ENCODE measurements at regions not wholly inside any gene's neighbourhood (a gene's known extent, or its start where the extent isn't known, plus 50 kb on each side); places are given as distances from the start of the nearest gene placed in this dataset.

DNA sequence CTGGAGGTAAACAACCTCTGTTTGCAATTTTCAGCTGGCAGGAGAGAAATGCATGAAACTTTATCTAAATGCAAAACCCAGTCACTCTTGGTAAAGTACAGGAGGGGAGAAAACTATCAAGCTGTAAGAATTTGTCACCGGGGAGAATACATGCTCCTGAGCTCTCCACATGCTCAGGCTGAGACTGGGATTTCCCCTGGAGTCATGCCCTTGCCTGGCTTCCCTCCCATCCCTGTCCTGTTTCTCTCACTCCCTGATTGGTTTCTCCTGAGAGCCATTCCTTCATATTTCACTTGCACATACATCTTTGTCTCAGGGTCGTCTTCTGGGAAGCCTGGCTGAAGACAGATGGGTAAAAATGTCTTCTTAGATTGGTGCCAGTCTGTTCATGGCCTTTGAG is 52.9 kb upstream of the SPATS2L start:
- TF ChIP-seq, protein P1, sequence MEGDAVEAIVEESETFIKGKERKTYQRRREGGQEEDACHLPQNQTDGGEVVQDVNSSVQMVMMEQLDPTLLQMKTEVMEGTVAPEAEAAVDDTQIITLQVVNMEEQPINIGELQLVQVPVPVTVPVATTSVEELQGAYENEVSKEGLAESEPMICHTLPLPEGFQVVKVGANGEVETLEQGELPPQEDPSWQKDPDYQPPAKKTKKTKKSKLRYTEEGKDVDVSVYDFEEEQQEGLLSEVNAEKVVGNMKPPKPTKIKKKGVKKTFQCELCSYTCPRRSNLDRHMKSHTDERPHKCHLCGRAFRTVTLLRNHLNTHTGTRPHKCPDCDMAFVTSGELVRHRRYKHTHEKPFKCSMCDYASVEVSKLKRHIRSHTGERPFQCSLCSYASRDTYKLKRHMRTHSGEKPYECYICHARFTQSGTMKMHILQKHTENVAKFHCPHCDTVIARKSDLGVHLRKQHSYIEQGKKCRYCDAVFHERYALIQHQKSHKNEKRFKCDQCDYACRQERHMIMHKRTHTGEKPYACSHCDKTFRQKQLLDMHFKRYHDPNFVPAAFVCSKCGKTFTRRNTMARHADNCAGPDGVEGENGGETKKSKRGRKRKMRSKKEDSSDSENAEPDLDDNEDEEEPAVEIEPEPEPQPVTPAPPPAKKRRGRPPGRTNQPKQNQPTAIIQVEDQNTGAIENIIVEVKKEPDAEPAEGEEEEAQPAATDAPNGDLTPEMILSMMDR (IDR thresholded peaks at IDR 0.05), result no peak
- TF ChIP-seq POLR2A (IDR thresholded peaks at IDR 0.05), result no peak

Measured in uterus (tissue), 2 donors.